Activated B cell treated with CpG ODN at 0.5 μM for 24 hours (primary cell): ENCODE measurements at regions not wholly inside any gene's neighbourhood (a gene's known extent, or its start where the extent isn't known, plus 50 kb on each side); places are given as distances from the start of the nearest gene placed in this dataset.
A peak's percentile ranks its signal among the peaks of the same experiment; 100 is the strongest.

ENCODE experiments used
- ATAC-seq: fragments of 200-7000 bp; cut with Tn5 transposase; one replicate; pipeline ENCODE4 v1.10.0; 2021; ENCODE audit warnings: low read depth, mild to moderate bottlenecking, moderate library complexity
- CTCF ChIA-PET: fragments of 350-600 bp; sonication (Branson Sonifier 250); formaldehyde crosslinking; loops from one replicate; lab custom pipeline; 2021; ENCODE audit warnings: antibody characterized with exemption; lab: Charles Lee
- POLR2A ChIA-PET: fragments of 350-600 bp; sonication (Branson Sonifier 250); formaldehyde crosslinking; loops from one replicate; lab custom pipeline; 2021; ENCODE audit warnings: antibody characterized with exemption; lab: Charles Lee
- DNase-seq: peaks from one replicate; pipeline ENCODE4 v3.0.0; 2022
- H3K27ac Mint-ChIP-seq: one replicate; pipeline ENCODE4 v1.8.0; 2020; ENCODE audit warnings: mixed read lengths
- H3K27me3 Mint-ChIP-seq: one replicate; pipeline ENCODE4 v1.8.0; 2021; ENCODE audit warnings: mixed read lengths
- H3K36me3 Mint-ChIP-seq: one replicate; pipeline ENCODE4 v1.8.0; 2021; ENCODE audit warnings: low read depth, mixed read lengths
- H3K4me1 Mint-ChIP-seq: one replicate; pipeline ENCODE4 v1.8.0; 2021; ENCODE audit warnings: mixed read lengths
- H3K4me3 Mint-ChIP-seq: one replicate; pipeline ENCODE4 v1.8.0; 2020; ENCODE audit warnings: mild to moderate bottlenecking, mixed read lengths
- H3K9me3 Mint-ChIP-seq: one replicate; pipeline ENCODE4 v1.8.0; 2020; ENCODE audit warnings: mixed read lengths
- intact Hi-C: fragments of 100-400 bp; cut with micrococcal nuclease; formaldehyde crosslinking; loops from one replicate; pipeline ENCODE4 v1.15.1; 2024
- TF ChIP-seq, protein P1 (sequence below): fragments of 200-600 bp; IDR thresholded peaks from one replicate; pipeline ENCODE4 v1.8.0; 2022; ENCODE audit warnings: antibody characterized with exemption, mild to moderate bottlenecking

DNA sequence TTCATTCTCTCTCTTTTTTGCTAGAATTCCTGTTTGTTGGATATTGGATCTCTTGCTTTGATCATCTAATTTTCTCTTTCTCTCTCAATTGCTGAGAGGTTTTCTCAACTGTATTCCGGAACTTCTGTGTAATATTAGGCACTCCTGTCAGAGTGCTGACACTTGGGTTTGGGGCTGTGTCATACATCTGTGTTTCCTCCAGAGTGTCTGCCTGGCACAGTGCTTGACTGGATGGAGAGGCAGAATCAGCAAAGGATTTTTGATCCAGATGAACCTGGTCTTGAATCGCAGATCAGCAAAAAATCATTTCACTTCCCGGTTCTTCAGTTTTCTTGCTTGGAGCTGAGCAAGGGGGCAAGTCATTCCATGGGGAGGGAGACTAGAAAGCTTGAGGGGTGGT, 87.7 kb upstream of the CXCR4 start:
- intact Hi-C loops: loop anchor here (1.0 to 5.0 kb wide), 11 partner anchors 9 to 289 kb away; no protein-coding TSS in a partner anchor
- ChIA-PET POLR2A (interaction anchor here (2.0 to 6.6 kb wide), 14 partner anchors 14 to 208 kb away, joined by 8 to 248 read pairs (median 38); partner anchors contain the start of gene CXCR4), CTCF (interaction anchor here (1.2 to 3.1 kb wide), 6 partner anchors 11 to 208 kb away, joined by 4 to 20 read pairs (median 10); partner anchors contain the start of gene CXCR4)
- TF ChIP-seq, protein P1, sequence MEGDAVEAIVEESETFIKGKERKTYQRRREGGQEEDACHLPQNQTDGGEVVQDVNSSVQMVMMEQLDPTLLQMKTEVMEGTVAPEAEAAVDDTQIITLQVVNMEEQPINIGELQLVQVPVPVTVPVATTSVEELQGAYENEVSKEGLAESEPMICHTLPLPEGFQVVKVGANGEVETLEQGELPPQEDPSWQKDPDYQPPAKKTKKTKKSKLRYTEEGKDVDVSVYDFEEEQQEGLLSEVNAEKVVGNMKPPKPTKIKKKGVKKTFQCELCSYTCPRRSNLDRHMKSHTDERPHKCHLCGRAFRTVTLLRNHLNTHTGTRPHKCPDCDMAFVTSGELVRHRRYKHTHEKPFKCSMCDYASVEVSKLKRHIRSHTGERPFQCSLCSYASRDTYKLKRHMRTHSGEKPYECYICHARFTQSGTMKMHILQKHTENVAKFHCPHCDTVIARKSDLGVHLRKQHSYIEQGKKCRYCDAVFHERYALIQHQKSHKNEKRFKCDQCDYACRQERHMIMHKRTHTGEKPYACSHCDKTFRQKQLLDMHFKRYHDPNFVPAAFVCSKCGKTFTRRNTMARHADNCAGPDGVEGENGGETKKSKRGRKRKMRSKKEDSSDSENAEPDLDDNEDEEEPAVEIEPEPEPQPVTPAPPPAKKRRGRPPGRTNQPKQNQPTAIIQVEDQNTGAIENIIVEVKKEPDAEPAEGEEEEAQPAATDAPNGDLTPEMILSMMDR: no peak
- Mint-ChIP-seq H3K4me1 (peaks cover 63% of the 10 kb centered on the region), H3K27ac (peak overlapping the region; percentile 97), H3K36me3 (peaks cover 5% of the 10 kb centered on the region), H3K4me3 (peak overlapping the region; percentile 71), H3K27me3 (no peaks in the 10 kb centered on the region), H3K9me3 (peaks cover 16% of the 10 kb centered on the region)
- no peak for DNase-seq
- no peak for ATAC-seq

DNA sequence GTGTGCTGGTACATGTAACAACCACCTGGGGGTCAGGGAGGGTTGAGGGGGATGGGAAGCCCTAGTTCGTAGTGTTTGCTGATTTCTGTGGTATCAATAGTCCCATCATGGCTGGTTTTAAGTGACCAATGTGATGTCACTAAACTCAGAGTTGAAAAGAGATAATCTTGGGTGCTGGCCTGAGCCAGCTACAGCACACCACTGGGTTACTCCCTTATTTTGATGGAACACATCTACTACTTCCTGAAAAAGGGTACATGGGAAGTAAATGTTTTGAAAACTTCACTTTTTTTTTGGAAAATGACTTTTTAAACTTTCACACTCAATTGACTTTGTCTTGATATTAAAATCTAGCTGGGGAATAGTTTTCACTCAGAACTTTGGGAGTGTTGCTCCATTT, 87.0 kb upstream of the CXCR4 start:
- TF ChIP-seq, protein P1: no peak
- no peak for ATAC-seq
- DNase-seq: no peak
- Mint-ChIP-seq H3K4me1 (peaks cover 57% of the 10 kb centered on the region), H3K27ac (peak overlapping the region; percentile 97), H3K4me3 (no peak overlapping the region), H3K27me3 (no peaks in the 10 kb centered on the region), H3K36me3 (peaks cover 4% of the 10 kb centered on the region), H3K9me3 (peaks cover 15% of the 10 kb centered on the region)
- intact Hi-C loops: loop anchor here (5.0 kb wide), 3 partner anchors 148 to 208 kb away; no protein-coding TSS in a partner anchor
- POLR2A ChIA-PET: interaction anchor here (3.8 to 6.6 kb wide), 6 partner anchors 19 to 87 kb away, joined by 46 to 248 read pairs (median 114); partner anchors contain the start of gene CXCR4
- CTCF ChIA-PET: no interaction called here

DNA sequence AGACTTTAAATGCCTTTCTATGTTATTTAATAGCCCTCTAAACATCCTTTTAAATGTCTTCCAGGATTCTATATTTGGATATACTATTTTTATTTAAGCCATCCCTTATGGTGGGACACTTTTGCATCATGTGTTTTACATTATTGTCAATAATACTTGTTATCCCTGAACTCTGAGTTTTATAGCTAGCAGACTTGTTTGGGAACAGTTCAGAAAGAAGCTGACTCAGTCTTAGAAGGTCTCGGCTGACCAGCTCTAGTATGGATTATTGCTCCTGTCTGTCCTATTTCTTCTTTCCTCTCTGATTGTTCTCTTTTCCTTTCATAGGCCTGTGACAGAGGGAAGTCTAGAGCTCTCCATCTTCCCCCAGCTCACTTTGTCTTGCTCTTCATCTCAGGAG, 77.3 kb upstream of the CXCR4 start:
- Mint-ChIP-seq H3K4me3 (no peak overlapping the region), H3K4me1 (peaks cover 18% of the 10 kb centered on the region), H3K27ac (no peak overlapping the region), H3K36me3 (no peaks in the 10 kb centered on the region), H3K27me3 (no peaks in the 10 kb centered on the region), H3K9me3 (peaks cover 12% of the 10 kb centered on the region)
- intact Hi-C loops: no loop called here
- POLR2A ChIA-PET: interaction anchor here (0.6 to 1.6 kb wide), 4 partner anchors 12 to 186 kb away, joined by 3 to 5 read pairs (median 4); partner anchors contain the start of gene CXCR4
- DNase-seq (no peak), ATAC-seq (no peak)
- TF ChIP-seq, protein P1: no peak
- CTCF ChIA-PET: no interaction called here

DNA sequence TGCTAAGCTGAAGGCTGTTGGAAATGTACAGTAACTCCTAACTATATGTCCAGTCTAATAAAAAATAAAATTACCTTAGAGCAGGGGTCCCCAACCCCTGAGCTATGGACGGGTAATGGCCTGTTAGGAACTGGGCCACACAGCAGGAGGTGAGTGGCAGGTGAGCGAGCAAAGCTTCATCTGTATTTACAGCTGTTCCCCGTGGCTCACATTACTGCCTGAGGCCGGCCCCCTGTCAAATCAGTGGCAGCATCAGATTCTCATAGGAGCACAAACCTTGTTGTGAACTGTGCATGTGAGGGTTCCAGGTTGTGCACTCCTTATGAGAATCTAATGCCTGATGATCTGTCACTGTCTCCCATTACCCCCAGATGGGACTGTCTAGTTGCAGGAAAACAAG, 73.1 kb upstream of the CXCR4 start:
- H3K27ac Mint-ChIP-seq: no peak overlapping the region
- no peaks in the 10 kb centered on the region for H3K27me3 Mint-ChIP-seq
- TF ChIP-seq, protein P1: no peak
- no peak for ATAC-seq
- no peaks in the 10 kb centered on the region for H3K9me3 Mint-ChIP-seq
- H3K4me3 Mint-ChIP-seq: no peak overlapping the region
- intact Hi-C loops: no loop called here
- ChIA-PET CTCF (no interaction called here), POLR2A (interaction anchor here (0.6 to 1.4 kb wide), 3 partner anchors 16 to 52 kb away, joined by 3 to 6 read pairs (median 4); no protein-coding TSS in a partner anchor)
- no peaks in the 10 kb centered on the region for H3K36me3 Mint-ChIP-seq
- H3K4me1 Mint-ChIP-seq: peaks cover 27% of the 10 kb centered on the region
- no peak for DNase-seq

DNA sequence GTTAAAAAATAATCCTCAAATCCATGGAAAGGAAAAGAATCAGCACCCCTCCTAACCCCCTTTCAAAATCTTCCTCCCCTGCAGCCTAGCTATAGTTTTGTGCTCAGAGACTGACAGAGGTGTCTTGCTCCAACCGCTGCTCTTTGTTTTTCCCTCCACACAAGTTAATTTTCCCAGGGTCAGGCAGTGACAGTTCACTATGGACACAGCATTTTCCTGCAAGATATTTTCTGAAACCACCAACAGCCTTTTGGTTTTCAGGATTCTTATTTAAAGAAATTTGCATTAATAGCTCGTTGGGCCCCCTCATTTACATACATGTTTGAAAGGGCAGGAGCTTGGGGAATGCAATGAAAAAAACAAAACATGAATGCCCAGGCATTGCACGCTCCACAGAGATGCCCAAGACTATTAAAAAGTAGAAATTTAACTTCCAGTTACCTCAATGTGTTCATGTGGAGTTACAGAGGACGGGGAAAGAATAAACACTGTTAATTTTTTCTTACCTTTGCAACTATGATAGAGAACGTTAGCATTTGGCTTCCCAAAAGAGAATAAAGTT, 71.4 kb upstream of the CXCR4 start:
- H3K36me3 Mint-ChIP-seq: no peaks in the 10 kb centered on the region
- DNase-seq: no peak
- H3K4me3 Mint-ChIP-seq: no peak overlapping the region
- no peaks in the 10 kb centered on the region for H3K27me3 Mint-ChIP-seq
- H3K27ac Mint-ChIP-seq: no peak overlapping the region
- peaks cover 4% of the 10 kb centered on the region for H3K9me3 Mint-ChIP-seq
- peaks cover 27% of the 10 kb centered on the region for H3K4me1 Mint-ChIP-seq
- intact Hi-C loops: no loop called here
- no peak for ATAC-seq
- TF ChIP-seq, protein P1: no peak
- ChIA-PET CTCF (interaction anchor here (1.1 kb wide), 1 partner anchor 17 kb away, joined by 3 read pairs; no protein-coding TSS in a partner anchor), POLR2A (interaction anchor here (0.9 to 1.1 kb wide), 2 partner anchors 17 to 53 kb away, joined by 5 to 6 read pairs; no protein-coding TSS in a partner anchor)
